Mesothelial cell of epicardium (in vitro differentiated cells): ENCODE measurements at regions not wholly inside any gene's neighbourhood (a gene's known extent, or its start where the extent isn't known, plus 50 kb on each side); places are given as distances from the start of the nearest gene placed in this dataset.
"Not testable (repeated sequence)": the region's sequence is repeated elsewhere in the genome, so short reads cannot be mapped to it uniquely, and the experiment has no call there.

Experiments
- DNase-seq, 2 experiments: peaks; one replicate each; pipeline ENCODE4 v3.0.0; 2021; ENCODE audit warnings: low spot score in 2 of 2; ENCODE audit not compliant: unreplicated experiment in 2 of 2
- H3K27ac Mint-ChIP-seq: 2 replicates; pipeline ENCODE4 v1.8.0; 2021; ENCODE audit warnings: mixed read lengths
- H3K27me3 Mint-ChIP-seq: 2 replicates; pipeline ENCODE4 v1.8.0; 2021; ENCODE audit warnings: low read depth, mixed read lengths
- H3K36me3 Mint-ChIP-seq: 2 replicates; pipeline ENCODE4 v1.8.0; 2021; ENCODE audit warnings: mixed read lengths
- H3K4me1 Mint-ChIP-seq: 2 replicates; pipeline ENCODE4 v1.8.0; 2021; ENCODE audit warnings: mixed read lengths
- H3K4me3 Mint-ChIP-seq: 2 replicates; pipeline ENCODE4 v1.8.0; 2021; ENCODE audit warnings: mild to moderate bottlenecking, moderate library complexity, mixed read lengths
- H3K9me3 Mint-ChIP-seq: 2 replicates; pipeline ENCODE4 v1.8.0; 2021; ENCODE audit warnings: mixed read lengths
- CTCF ChIP-seq: fragments of 200-600 bp; sonication (generic); IDR thresholded peaks from one replicate; pipeline ENCODE4 v1.5.0; 2021; ENCODE audit warnings: antibody characterized with exemption; ENCODE audit not compliant: unreplicated experiment

- Mint-ChIP-seq H3K4me1 (no peaks in the 10 kb centered on the region), H3K9me3 (peaks cover 57% of the 10 kb centered on the region), H3K4me3 (no peak overlapping the region), H3K36me3 (peaks cover 2% of the 10 kb centered on the region), H3K27me3 (no peaks in the 10 kb centered on the region), H3K27ac (no peak overlapping the region)
- DNase-seq, result no peak
- TF ChIP-seq CTCF, result no peak
These were observed 370.2 kb downstream of the PPP1R3A start for GRCh38 chr7:113548561-113548960.

DNA sequence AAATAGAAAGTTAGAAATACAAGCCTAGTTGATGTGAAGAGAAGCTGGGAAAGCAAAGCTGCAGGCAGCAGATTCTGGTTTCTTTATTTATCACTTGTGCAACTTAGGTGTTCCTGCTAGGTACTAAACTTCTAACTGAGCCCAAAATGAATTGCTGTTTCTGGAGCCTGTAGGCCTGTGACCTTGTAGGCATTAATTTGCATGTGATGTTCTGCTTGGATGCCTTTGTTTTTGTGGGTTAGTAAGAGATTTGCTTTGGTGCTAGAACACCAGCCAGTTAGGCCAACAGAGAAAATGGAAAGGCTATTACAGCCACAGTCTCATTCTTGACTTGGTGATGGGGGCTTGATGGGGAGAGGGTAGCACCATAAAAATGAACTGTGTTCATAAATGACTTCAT lies 370.7 kb downstream of the PPP1R3A start:
- no peak for DNase-seq
- Mint-ChIP-seq H3K36me3 (no peaks in the 10 kb centered on the region), H3K4me3 (no peak overlapping the region), H3K9me3 (peaks cover 57% of the 10 kb centered on the region), H3K4me1 (no peaks in the 10 kb centered on the region), H3K27ac (no peak overlapping the region), H3K27me3 (no peaks in the 10 kb centered on the region)
- no peak for TF ChIP-seq CTCF

DNA sequence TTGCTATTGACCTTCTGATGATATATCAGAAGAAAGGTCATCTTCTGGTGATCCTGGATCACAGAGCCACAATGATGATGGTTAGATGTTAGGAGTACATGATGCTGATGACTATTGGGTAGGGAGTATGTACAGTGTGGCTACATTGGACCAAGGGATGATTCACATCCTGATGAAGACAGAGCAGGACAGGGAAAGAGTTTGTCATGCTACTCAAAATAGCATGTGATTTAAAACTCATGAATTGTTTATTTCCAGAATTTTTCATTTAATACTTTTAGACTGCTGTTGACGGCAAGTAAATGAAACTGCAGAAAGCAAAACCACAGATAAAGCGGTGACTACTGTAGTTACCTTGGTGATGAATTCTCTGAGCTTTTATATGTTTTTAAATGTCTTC lies 397.3 kb downstream of the PPP1R3A start:
- H3K27me3 Mint-ChIP-seq, result no peaks in the 10 kb centered on the region
- H3K9me3 Mint-ChIP-seq, result peaks cover 59% of the 10 kb centered on the region
- H3K4me3 Mint-ChIP-seq, result no peak overlapping the region
- H3K4me1 Mint-ChIP-seq, result no peaks in the 10 kb centered on the region
- TF ChIP-seq CTCF, result no peak
- H3K27ac Mint-ChIP-seq, result no peak overlapping the region
- no peak for DNase-seq
- H3K36me3 Mint-ChIP-seq, result no peaks in the 10 kb centered on the region

DNA sequence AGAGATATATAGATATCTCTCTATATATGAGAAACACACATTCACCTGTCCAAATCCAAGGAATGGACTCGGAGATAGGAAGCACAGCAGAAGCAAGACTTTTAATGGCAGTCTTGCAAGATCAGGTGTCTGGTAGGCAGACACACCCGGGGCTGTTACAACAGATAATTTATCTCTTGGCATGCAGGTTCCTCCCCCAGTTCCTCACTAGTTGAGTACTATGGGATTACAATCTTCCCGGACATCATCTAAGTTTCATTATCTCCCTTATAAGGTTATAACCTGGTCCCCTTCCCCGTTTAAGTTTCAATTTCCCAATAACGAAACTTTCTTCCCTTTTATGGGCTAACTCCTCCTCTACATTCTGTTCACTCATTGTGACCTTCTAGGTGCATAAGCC lies 399.3 kb downstream of the PPP1R3A start:
- TF ChIP-seq CTCF, result no peak
- Mint-ChIP-seq H3K36me3 (no peaks in the 10 kb centered on the region), H3K27me3 (no peaks in the 10 kb centered on the region), H3K4me3 (no peak overlapping the region), H3K9me3 (peaks cover 60% of the 10 kb centered on the region), H3K4me1 (no peaks in the 10 kb centered on the region), H3K27ac (no peak overlapping the region)
- no peak for DNase-seq

DNA sequence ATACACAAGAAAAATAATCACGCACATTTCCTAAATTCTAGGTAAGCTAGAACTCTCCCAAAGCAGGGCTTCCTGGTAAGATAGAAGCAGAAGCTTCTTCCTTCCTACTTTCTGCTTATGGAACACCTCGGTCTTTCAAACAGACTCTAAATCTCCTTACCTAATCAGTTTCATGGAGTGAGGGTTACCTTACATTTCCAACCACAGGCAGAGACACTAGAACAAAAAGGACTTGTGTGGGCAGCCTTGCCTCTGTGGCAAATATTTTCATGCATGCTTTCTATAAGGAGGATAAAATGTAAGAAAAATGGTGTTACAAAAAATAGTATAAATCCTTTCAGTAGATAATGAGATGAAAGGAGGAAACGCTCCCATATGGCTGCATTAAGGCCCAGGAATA lies 386.3 kb upstream of the SMIM30 start:
- no peaks in the 10 kb centered on the region for H3K27me3 Mint-ChIP-seq
- no peak for TF ChIP-seq CTCF
- no peaks in the 10 kb centered on the region for H3K36me3 Mint-ChIP-seq
- H3K4me1 Mint-ChIP-seq, result no peaks in the 10 kb centered on the region
- no peak for DNase-seq
- H3K4me3 Mint-ChIP-seq, result no peak overlapping the region
- no peak overlapping the region for H3K27ac Mint-ChIP-seq
- H3K9me3 Mint-ChIP-seq, result peaks cover 66% of the 10 kb centered on the region

- Mint-ChIP-seq H3K27ac (no peak overlapping the region), H3K9me3 (peaks cover 66% of the 10 kb centered on the region), H3K27me3 (no peaks in the 10 kb centered on the region), H3K36me3 (no peaks in the 10 kb centered on the region), H3K4me3 (no peak overlapping the region), H3K4me1 (no peaks in the 10 kb centered on the region)
- no peak for TF ChIP-seq CTCF
- no peak for DNase-seq
These were observed 385.8 kb upstream of the SMIM30 start for GRCh38 chr7:113504142-113504541.

DNA sequence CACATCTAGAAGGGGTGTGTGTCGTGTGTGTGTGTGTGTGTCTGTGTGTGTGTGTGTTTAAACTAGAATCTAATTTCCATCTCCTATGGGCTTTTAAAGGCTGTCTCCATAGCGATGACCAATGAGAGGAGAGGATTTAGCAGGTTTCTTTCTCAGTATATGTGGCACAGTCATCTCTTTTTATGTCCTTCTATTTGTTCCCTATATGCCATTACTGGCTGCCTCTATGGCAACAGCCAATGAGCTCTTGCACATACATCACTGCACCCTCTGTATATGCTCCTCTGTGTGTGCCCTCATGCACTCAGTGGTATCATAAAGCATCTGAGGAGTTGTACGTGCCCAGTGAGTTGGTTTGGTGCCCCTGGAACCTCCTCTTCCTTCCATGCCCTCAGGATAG lies 378.2 kb upstream of the SMIM30 start:
- not testable (repeated sequence) for H3K27me3 Mint-ChIP-seq, H3K4me3 Mint-ChIP-seq, H3K27ac Mint-ChIP-seq

GRCh38 chr7:113494797-113495566 lies 376.6 kb upstream of the SMIM30 start:
- H3K9me3 Mint-ChIP-seq, result peaks cover 29% of the 10 kb centered on the region
- not testable (repeated sequence) for DNase-seq, H3K27me3 Mint-ChIP-seq, H3K36me3 Mint-ChIP-seq, H3K4me1 Mint-ChIP-seq, H3K4me3 Mint-ChIP-seq, H3K27ac Mint-ChIP-seq

More for the DNA sequence above, 378.2 kb upstream of the SMIM30 start:
- H3K4me1 Mint-ChIP-seq, DNase-seq, H3K36me3 Mint-ChIP-seq: not testable (repeated sequence)
- H3K9me3 Mint-ChIP-seq, result peaks cover 26% of the 10 kb centered on the region
